CD14-positive monocyte (primary cell): ENCODE measurements at regions not wholly inside any gene's neighbourhood (a gene's known extent, or its start where the extent isn't known, plus 50 kb on each side); places are given as distances from the start of the nearest gene placed in this dataset.
"Not testable (repeated sequence)": the region's sequence is repeated elsewhere in the genome, so short reads cannot be mapped to it uniquely, and the experiment has no call there.

Source experiments
- DNase-seq, 3 donors: peaks; one replicate each; pipeline ENCODE4 v3.0.0-alpha.2; 2011 to 2022
- H2AFZ ChIP-seq: 2 replicates; pipeline ENCODE4 v1.6.0; 2012; ENCODE audit warnings: mild to moderate bottlenecking, low read depth, low read length, inconsistent platforms; ENCODE audit not compliant: insufficient read depth, poor library complexity, severe bottlenecking
- H3K27ac ChIP-seq, 2 donors: 1 replicate in 1 of 2; 2 replicates in 1 of 2; pipeline ENCODE4 v1.5.1; 2012 to 2013; ENCODE audit warnings: low read length in 2 of 2, control low read depth in 1 of 2, inconsistent platforms in 1 of 2, low read depth in 1 of 2, mild to moderate bottlenecking in 1 of 2
- H3K27me3 ChIP-seq, 2 donors: one replicate each; pipeline versions ENCODE4 v1.6.0 to v1.6.1; 2011 to 2013; ENCODE audit warnings: low read length in 2 of 2; ENCODE audit not compliant: control insufficient read depth in 2 of 2, insufficient read depth in 2 of 2
- H3K36me3 ChIP-seq, 2 donors: replicated peaks in 1 of 2; 1 replicate in 1 of 2; 2 replicates in 1 of 2; pipeline versions ENCODE4 v1.5.1 to v1.6.1; 2012 to 2013; ENCODE audit warnings: low read length in 2 of 2, control low read depth in 1 of 2, inconsistent platforms in 1 of 2, mild to moderate bottlenecking in 1 of 2; ENCODE audit not compliant: insufficient read depth in 2 of 2, control insufficient read depth in 1 of 2
- H3K4me1 ChIP-seq, 2 donors: 1 replicate in 1 of 2; 2 replicates in 1 of 2; pipeline versions ENCODE4 v1.5.1 to v1.6.1; 2012 to 2013; ENCODE audit warnings: low read length in 2 of 2, control low read depth in 1 of 2, inconsistent platforms in 1 of 2, mild to moderate bottlenecking in 1 of 2, moderate library complexity in 1 of 2; ENCODE audit not compliant: insufficient read depth in 2 of 2, control insufficient read depth in 1 of 2
- H3K4me2 ChIP-seq: replicated peaks from 2 replicates; pipeline ENCODE3; 2012; ENCODE audit warnings: low read length, moderate library complexity, mild to moderate bottlenecking; ENCODE audit not compliant: poor library complexity, severe bottlenecking; ENCODE audit errors: extremely low read depth
- H3K4me3 ChIP-seq, 3 experiments: fragments of 200-600 bp in 1 of 3; sonication (generic) in 1 of 3; replicated peaks in 1 of 3; 1 replicate in 2 of 3; 2 replicates in 1 of 3; pipeline ENCODE4 v1.5.1; 2011 to 2013; ENCODE audit warnings: low read length in 3 of 3, mild to moderate bottlenecking in 3 of 3, control low read depth in 2 of 3, low read depth in 2 of 3, inconsistent platforms in 1 of 3, moderate library complexity in 1 of 3
- H3K79me2 ChIP-seq: 2 replicates; pipeline ENCODE4 v1.6.0; 2012; ENCODE audit warnings: mild to moderate bottlenecking, control low read depth, inconsistent platforms, low read length, moderate library complexity; ENCODE audit not compliant: insufficient read depth
- H3K9ac ChIP-seq: 2 replicates; pipeline ENCODE4 v1.6.0; 2017; ENCODE audit warnings: low read length, mild to moderate bottlenecking; ENCODE audit not compliant: insufficient read depth, poor library complexity, severe bottlenecking
- H3K9me3 ChIP-seq, 2 donors: replicated peaks in 1 of 2; 1 replicate in 1 of 2; 2 replicates in 1 of 2; pipeline versions ENCODE4 v1.5.1 to v1.6.1; 2012 to 2013; ENCODE audit warnings: low read length in 2 of 2, control low read depth in 1 of 2; ENCODE audit not compliant: control insufficient read depth in 1 of 2, insufficient read depth in 1 of 2
- H4K20me1 ChIP-seq: 2 replicates; pipeline ENCODE4 v1.6.0; 2012; ENCODE audit warnings: mild to moderate bottlenecking, low read length, control low read depth, moderate library complexity; ENCODE audit not compliant: insufficient read depth
- H3K27ac Mint-ChIP-seq, 7 donors: one replicate each; pipeline ENCODE4 v1.8.0; 2020; ENCODE audit warnings: mild to moderate bottlenecking in 7 of 7, mixed read lengths in 7 of 7, moderate library complexity in 6 of 7, inconsistent platforms in 2 of 7
- H3K27me3 Mint-ChIP-seq, 3 donors: one replicate each; pipeline ENCODE4 v1.8.0; 2021 to 2022; ENCODE audit warnings: low read depth in 3 of 3, mild to moderate bottlenecking in 3 of 3, mixed read lengths in 3 of 3, moderate library complexity in 3 of 3, inconsistent platforms in 1 of 3
- H3K36me3 Mint-ChIP-seq, 2 donors: one replicate each; pipeline ENCODE4 v1.8.0; 2020; ENCODE audit warnings: mixed read lengths in 2 of 2, inconsistent platforms in 1 of 2, mild to moderate bottlenecking in 1 of 2
- H3K4me1 Mint-ChIP-seq: one replicate; pipeline ENCODE4 v1.8.0; 2020; ENCODE audit warnings: mild to moderate bottlenecking, mixed read lengths
- H3K4me3 Mint-ChIP-seq, 2 donors: one replicate each; pipeline ENCODE4 v1.8.0; 2020; ENCODE audit warnings: mild to moderate bottlenecking in 2 of 2, mixed read lengths in 2 of 2, moderate library complexity in 1 of 2
- H3K9me3 Mint-ChIP-seq, 7 donors: one replicate each; pipeline ENCODE4 v1.8.0; 2020 to 2022; ENCODE audit warnings: mixed read lengths in 7 of 7, mild to moderate bottlenecking in 6 of 7, moderate library complexity in 6 of 7, inconsistent platforms in 2 of 7
- CTCF ChIP-seq: fragments of 200-600 bp; IDR thresholded peaks from one replicate; pipeline ENCODE4 v1.8.0; 2022; ENCODE audit warnings: antibody characterized with exemption, mild to moderate bottlenecking
- WGBS: methylation state at CpG from one replicate; pipeline ENCODE4 v1.1.5; 2013; ENCODE audit warnings: missing lambda C conversion rate; ENCODE audit not compliant: insufficient coverage; 5-methylcytosine and 5-hydroxymethylcytosine counted together
- intact Hi-C, 2 donors: fragments of 100-400 bp; cut with micrococcal nuclease; formaldehyde crosslinking; loops; one replicate each; pipeline versions ENCODE4 v1.15.0 to v1.15.1; 2023

GRCh38 chr3:109994853-109995252 lies 657.5 kb upstream of the DPPA4 start:
- H3K4me3 ChIP-seq = no peak overlapping the region
- H3K4me1 ChIP-seq = no peaks in the 10 kb centered on the region
- no peak overlapping the region for H2AFZ ChIP-seq
- Mint-ChIP-seq H3K36me3 (no peaks in the 10 kb centered on the region), H3K4me3 (no peak overlapping the region), H3K9me3 (peaks cover 0 to 15% (median 4%) of the 10 kb centered on the region in 7 donors), H3K27ac (no peak overlapping the region), H3K4me1 (no peaks in the 10 kb centered on the region), H3K27me3 (no peaks in the 10 kb centered on the region)
- H3K4me2 ChIP-seq = no peak overlapping the region
- no peak for TF ChIP-seq CTCF
- no peaks in the 10 kb centered on the region for H4K20me1 ChIP-seq
- H3K9me3 ChIP-seq = no peaks in the 10 kb centered on the region
- WGBS = 98% methylated on average over 5 of the region's 9 CpGs
- H3K36me3 ChIP-seq = no peaks in the 10 kb centered on the region
- no peaks in the 10 kb centered on the region for H3K27me3 ChIP-seq
- H3K9ac ChIP-seq = no peak overlapping the region
- DNase-seq = no peak
- intact Hi-C loops = no loop called here
- no peaks in the 10 kb centered on the region for H3K79me2 ChIP-seq
- H3K27ac ChIP-seq = no peak overlapping the region

GRCh38 chr3:109995377-109995776 lies 658.0 kb upstream of the DPPA4 start:
- no peak overlapping the region for H2AFZ ChIP-seq
- H3K4me3 ChIP-seq = no peak overlapping the region
- H4K20me1 ChIP-seq = no peaks in the 10 kb centered on the region
- DNase-seq = no peak
- H3K27ac ChIP-seq = no peak overlapping the region
- TF ChIP-seq CTCF = no peak
- no peaks in the 10 kb centered on the region for H3K4me1 ChIP-seq
- Mint-ChIP-seq H3K9me3 (peaks cover 0 to 15% (median 5%) of the 10 kb centered on the region in 7 donors), H3K36me3 (no peaks in the 10 kb centered on the region), H3K4me1 (no peaks in the 10 kb centered on the region), H3K4me3 (no peak overlapping the region), H3K27me3 (no peaks in the 10 kb centered on the region), H3K27ac (no peak overlapping the region)
- intact Hi-C loops = no loop called here
- no peak overlapping the region for H3K9ac ChIP-seq
- H3K27me3 ChIP-seq = no peaks in the 10 kb centered on the region
- H3K79me2 ChIP-seq = no peaks in the 10 kb centered on the region
- H3K9me3 ChIP-seq = no peaks in the 10 kb centered on the region
- no peak overlapping the region for H3K4me2 ChIP-seq
- no peaks in the 10 kb centered on the region for H3K36me3 ChIP-seq

- WGBS = no CpG with 5 or more reads among the region's 4 CpGs
- not testable (repeated sequence) for DNase-seq
These were observed 664.6 kb upstream of the DPPA4 start for GRCh38 chr3:110001905-110002304.

More at GRCh38 chr3:110001905-110002304, 664.6 kb upstream of the DPPA4 start:
- H4K20me1 ChIP-seq, H3K79me2 ChIP-seq, H3K9me3 ChIP-seq, H3K27me3 Mint-ChIP-seq, H3K36me3 ChIP-seq, H3K4me3 ChIP-seq, H3K27ac Mint-ChIP-seq, H3K27ac ChIP-seq, H3K4me1 ChIP-seq, H3K4me1 Mint-ChIP-seq, H3K9ac ChIP-seq, H3K4me2 ChIP-seq, H3K27me3 ChIP-seq, H3K36me3 Mint-ChIP-seq, H3K4me3 Mint-ChIP-seq, H2AFZ ChIP-seq, intact Hi-C loops: not testable (repeated sequence)
- H3K9me3 Mint-ChIP-seq = peaks cover 0 to 15% (median 7%) of the 10 kb centered on the region in 7 donors
